ENCODE measurements at regions not wholly inside any gene's neighbourhood (a gene's known extent, or its start where the extent isn't known, plus 50 kb on each side); places are given as distances from the start of the nearest gene placed in this dataset.
"Not testable (repeated sequence)": the region's sequence is repeated elsewhere in the genome, so short reads cannot be mapped to it uniquely, and the experiment has no call there.

- not testable (repeated sequence) for TF ChIP-seq CTCF, POLR2A (IDR thresholded peaks at IDR 0.05)
These were observed 296.0 kb upstream of the CCL2 start for GRCh38 chr17:33959098-33959497.
